ENCODE measurements at regions not wholly inside any gene's neighbourhood (a gene's known extent, or its start where the extent isn't known, plus 50 kb on each side); places are given as distances from the start of the nearest gene placed in this dataset.

DNA sequence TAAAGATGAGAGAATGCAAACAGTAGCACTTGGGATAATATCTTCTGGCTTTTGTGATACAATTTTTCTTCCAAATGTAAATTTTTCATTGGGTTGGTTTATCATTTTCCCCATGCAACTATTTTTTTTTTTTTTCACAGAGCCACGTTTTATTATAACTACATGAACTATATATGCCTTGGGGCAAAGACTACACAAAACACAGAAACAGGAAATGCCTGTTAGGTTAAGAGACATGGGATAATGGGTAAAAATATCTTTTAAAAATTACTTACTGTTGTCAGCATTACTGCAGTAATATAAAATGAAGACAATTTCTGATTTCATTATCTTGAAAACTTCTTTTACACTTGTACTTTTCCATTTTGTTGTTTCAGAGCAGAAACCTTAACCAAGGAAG, 74.6 kb downstream of the DISP1 start:
- no peaks in the 10 kb centered on the region for H3K27me3 ChIP-seq (ENCODE audit: insufficient read depth, low read length)
- H3K9me3 ChIP-seq (ENCODE audit: control insufficient read depth in 1 of 2, insufficient read depth in 1 of 2, low read depth in 1 of 2, low read length in 2 of 2): no peaks in the 10 kb centered on the region
- RAD21 ChIA-PET (ENCODE audit: low non-redundant PET in 1 of 2, low total read pairs in 2 of 2, uncharacterized antibody in 2 of 2, unreplicated experiment in 2 of 2): no interaction called here
- H4K20me1 ChIP-seq (ENCODE audit: insufficient read depth): no peaks in the 10 kb centered on the region
- CTCF ChIA-PET: no interaction called here
- no peak overlapping the region for H2AFZ ChIP-seq (ENCODE audit: low read depth, low read length, poor library complexity, severe bottlenecking)
- H3K4me3 ChIP-seq (replicated peaks in 1 of 2; ENCODE audit: low read depth in 1 of 2, low read length in 2 of 2): no peak overlapping the region
- ATAC-seq: no peak
- no peaks in the 10 kb centered on the region for H3K4me1 ChIP-seq (ENCODE audit: control insufficient read depth in 1 of 2, insufficient read depth in 2 of 2, low read length in 2 of 2)
- no peaks in the 10 kb centered on the region for H3K79me2 ChIP-seq (ENCODE audit: insufficient read depth, low read length)
- no peaks in the 10 kb centered on the region for H3K9me2 ChIP-seq (ENCODE audit: insufficient read depth)
- no peaks in the 10 kb centered on the region for H3K36me3 ChIP-seq (ENCODE audit: control insufficient read depth in 1 of 2, insufficient read depth in 2 of 2, low read length in 2 of 2)
- no peak for DNase-seq (ENCODE audit: low read depth, low spot score)
- H3K4me2 ChIP-seq (ENCODE audit: low read length): no peak overlapping the region
- POLR2A ChIA-PET: interaction anchor here (0.6 kb wide), 1 partner anchor 11 kb away, joined by 3 read pairs; no protein-coding TSS in a partner anchor
- H3K27ac ChIP-seq (ENCODE audit: low read depth, low read length): no peak overlapping the region
- no peak for TF ChIP-seq ELF1 (IDR thresholded peaks at IDR 0.05; ENCODE audit: borderline replicate concordance, low read depth)
- TF ChIP-seq CEBPB (IDR thresholded peaks at IDR 0.05; ENCODE audit: low read depth): no peak
- TF ChIP-seq, protein P1, sequence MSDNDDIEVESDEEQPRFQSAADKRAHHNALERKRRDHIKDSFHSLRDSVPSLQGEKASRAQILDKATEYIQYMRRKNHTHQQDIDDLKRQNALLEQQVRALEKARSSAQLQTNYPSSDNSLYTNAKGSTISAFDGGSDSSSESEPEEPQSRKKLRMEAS (IDR thresholded peaks at IDR 0.05): no peak
- no peak for TF ChIP-seq POLR2A (IDR thresholded peaks at IDR 0.05; ENCODE audit: borderline replicate concordance, extremely low read depth, insufficient read depth, insufficient read length)
- TF ChIP-seq SIN3A (IDR thresholded peaks at IDR 0.05; ENCODE audit: low read depth): no peak
- no peak for TF ChIP-seq ZFX (IDR thresholded peaks at IDR 0.05)
- no TSS peak for BruUV-seq (replicated peaks)
- intact Hi-C loops (cut with micrococcal nuclease): no loop called here
- H3K9ac ChIP-seq (ENCODE audit: low read length): no peak overlapping the region

DNA sequence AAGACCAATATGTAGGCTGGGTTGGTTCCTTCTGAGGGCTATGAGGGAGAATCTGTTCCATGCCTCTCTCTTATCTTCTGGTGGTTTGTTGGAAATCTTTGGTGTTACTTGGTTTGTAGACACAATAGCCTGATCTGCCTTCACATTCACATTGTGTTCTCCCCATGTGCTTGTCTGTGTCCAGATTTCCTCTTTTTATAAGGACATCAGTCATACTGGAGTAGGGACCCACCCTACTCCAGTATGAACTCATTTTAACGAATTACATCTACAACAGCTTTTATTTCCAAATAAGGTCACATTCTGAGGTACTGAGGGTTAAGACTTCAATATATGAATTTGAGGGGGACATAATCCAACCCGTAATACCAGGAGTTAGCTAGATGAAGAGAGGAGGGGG, 75.9 kb downstream of the DISP1 start:
- ATAC-seq (no peak), DNase-seq (ENCODE audit: low read depth, low spot score) (no peak)
- H3K9me2 ChIP-seq (ENCODE audit: insufficient read depth): no peaks in the 10 kb centered on the region
- no peak overlapping the region for H3K9ac ChIP-seq (ENCODE audit: low read length)
- intact Hi-C loops (cut with micrococcal nuclease): no loop called here
- H4K20me1 ChIP-seq (ENCODE audit: insufficient read depth): no peaks in the 10 kb centered on the region
- POLR2A ChIA-PET: no interaction called here
- H3K4me2 ChIP-seq (ENCODE audit: low read length): no peak overlapping the region
- BruUV-seq (replicated peaks): no TSS peak
- RAD21 ChIA-PET (ENCODE audit: low non-redundant PET in 1 of 2, low total read pairs in 2 of 2, uncharacterized antibody in 2 of 2, unreplicated experiment in 2 of 2): no interaction called here
- no peaks in the 10 kb centered on the region for H3K36me3 ChIP-seq (ENCODE audit: control insufficient read depth in 1 of 2, insufficient read depth in 2 of 2, low read length in 2 of 2)
- TF ChIP-seq EGR1 (IDR thresholded peaks at IDR 0.05; ENCODE audit: low read depth): no peak
- TF ChIP-seq CEBPB (IDR thresholded peaks at IDR 0.05; ENCODE audit: low read depth): no peak
- no peak for TF ChIP-seq POLR2AphosphoS5 (IDR thresholded peaks at IDR 0.05; ENCODE audit: low read depth, low read length)
- H3K4me1 ChIP-seq (ENCODE audit: control insufficient read depth in 1 of 2, insufficient read depth in 2 of 2, low read length in 2 of 2): no peaks in the 10 kb centered on the region
- H3K79me2 ChIP-seq (ENCODE audit: insufficient read depth, low read length): no peaks in the 10 kb centered on the region
- no peaks in the 10 kb centered on the region for H3K27me3 ChIP-seq (ENCODE audit: insufficient read depth, low read length)
- no peaks in the 10 kb centered on the region for H3K9me3 ChIP-seq (ENCODE audit: control insufficient read depth in 1 of 2, insufficient read depth in 1 of 2, low read depth in 1 of 2, low read length in 2 of 2)
- no peak overlapping the region for H3K27ac ChIP-seq (ENCODE audit: low read depth, low read length)
- H2AFZ ChIP-seq (ENCODE audit: low read depth, low read length, poor library complexity, severe bottlenecking): no peak overlapping the region
- CTCF ChIA-PET: interaction anchor here (1.1 kb wide), 1 partner anchor 233 kb away, joined by 3 read pairs; no protein-coding TSS in a partner anchor
- no peak overlapping the region for H3K4me3 ChIP-seq (replicated peaks in 1 of 2; ENCODE audit: low read depth in 1 of 2, low read length in 2 of 2)
